Gastrocnemius medialis (tissue), 4 donors: ENCODE measurements at regions not wholly inside any gene's neighbourhood (a gene's known extent, or its start where the extent isn't known, plus 50 kb on each side); places are given as distances from the start of the nearest gene placed in this dataset.

ENCODE experiments used
- POLR2A ChIP-seq, 2 donors: fragments of 450-650 bp; IDR thresholded peaks; one replicate each; pipeline ENCODE4 v1.6.1; 2017; ENCODE audit warnings: antibody characterized with exemption in 2 of 2, mild to moderate bottlenecking in 2 of 2, moderate library complexity in 2 of 2
- TF ChIP-seq, protein P1 (sequence below), 5 experiments: fragments of 450-650 bp in 3 of 5; fragments of 200-600 bp in 2 of 5; sonication (generic) in 2 of 5; IDR thresholded peaks in 4 of 5; conservative IDR thresholded peaks in 1 of 5; 1 replicate in 4 of 5; 2 replicates in 1 of 5; pipeline ENCODE4 v1.5.1; 2016 to 2019; ENCODE audit warnings: antibody characterized with exemption in 5 of 5, mild to moderate bottlenecking in 3 of 5, moderate library complexity in 3 of 5

DNA sequence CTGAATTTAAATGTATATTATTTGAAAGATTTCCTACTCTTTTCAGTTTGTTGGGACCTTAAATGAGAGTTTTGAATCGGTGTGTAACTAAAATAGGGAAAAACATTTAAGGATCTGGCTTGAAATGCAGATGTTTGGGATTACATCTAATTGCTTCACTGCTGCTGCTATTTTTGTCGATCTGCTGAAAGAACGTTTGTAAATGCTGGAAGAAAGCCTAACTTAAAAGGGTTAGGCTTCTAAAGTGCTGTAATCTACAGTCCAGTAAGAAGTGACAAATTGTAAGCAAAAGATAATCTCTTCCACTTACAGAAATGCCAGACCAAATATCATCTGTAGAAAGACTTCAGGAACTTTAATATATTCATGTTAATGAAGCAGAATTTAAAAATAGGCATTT, 691.6 kb downstream of the ZNF385D start:
- TF ChIP-seq POLR2A (IDR thresholded peaks at IDR 0.05) = no peak
- TF ChIP-seq, protein P1, sequence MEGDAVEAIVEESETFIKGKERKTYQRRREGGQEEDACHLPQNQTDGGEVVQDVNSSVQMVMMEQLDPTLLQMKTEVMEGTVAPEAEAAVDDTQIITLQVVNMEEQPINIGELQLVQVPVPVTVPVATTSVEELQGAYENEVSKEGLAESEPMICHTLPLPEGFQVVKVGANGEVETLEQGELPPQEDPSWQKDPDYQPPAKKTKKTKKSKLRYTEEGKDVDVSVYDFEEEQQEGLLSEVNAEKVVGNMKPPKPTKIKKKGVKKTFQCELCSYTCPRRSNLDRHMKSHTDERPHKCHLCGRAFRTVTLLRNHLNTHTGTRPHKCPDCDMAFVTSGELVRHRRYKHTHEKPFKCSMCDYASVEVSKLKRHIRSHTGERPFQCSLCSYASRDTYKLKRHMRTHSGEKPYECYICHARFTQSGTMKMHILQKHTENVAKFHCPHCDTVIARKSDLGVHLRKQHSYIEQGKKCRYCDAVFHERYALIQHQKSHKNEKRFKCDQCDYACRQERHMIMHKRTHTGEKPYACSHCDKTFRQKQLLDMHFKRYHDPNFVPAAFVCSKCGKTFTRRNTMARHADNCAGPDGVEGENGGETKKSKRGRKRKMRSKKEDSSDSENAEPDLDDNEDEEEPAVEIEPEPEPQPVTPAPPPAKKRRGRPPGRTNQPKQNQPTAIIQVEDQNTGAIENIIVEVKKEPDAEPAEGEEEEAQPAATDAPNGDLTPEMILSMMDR (IDR thresholded peaks at IDR 0.05 in 4 of 5, conservative IDR thresholded peaks at IDR 0.05 in 1 of 5) = no peak
